ENCODE measurements at regions not wholly inside any gene's neighbourhood (a gene's known extent, or its start where the extent isn't known, plus 50 kb on each side); places are given as distances from the start of the nearest gene placed in this dataset.

GRCh38 chr12:67833602-67834001, 155.6 kb upstream of the IFNG-AS1 start:
- TF ChIP-seq POLR2AphosphoS5 (IDR thresholded peaks at IDR 0.05; ENCODE audit: low read depth, low read length) (no peak), POLR2A (IDR thresholded peaks at IDR 0.05; ENCODE audit: low read depth, low read length) (no peak)
